Caco-2 (cell line): ENCODE measurements at regions not wholly inside any gene's neighbourhood (a gene's known extent, or its start where the extent isn't known, plus 50 kb on each side); places are given as distances from the start of the nearest gene placed in this dataset.

Source experiments
- BruUV-seq: library from RNA; stranded (reverse); fragments of 400-500 nt; replicated peaks from 2 replicates; lab custom pipeline; 2021; lab: Mats Ljungman, UMichigan
- CTCF ChIA-PET: fragments of 300-600 bp; sonication (Branson Sonifier 250); formaldehyde crosslinking; loops from one replicate; lab custom pipeline; 2022; ENCODE audit warnings: antibody characterized with exemption; lab: Charles Lee
- POLR2A ChIA-PET: fragments of 300-600 bp; sonication (Branson Sonifier 250); formaldehyde crosslinking; loops from one replicate; lab custom pipeline; 2022; ENCODE audit warnings: antibody characterized with exemption; lab: Charles Lee
- DNase-seq, 2 experiments: peaks; one replicate each; pipeline versions ENCODE4 v3.0.0 to v3.0.0-alpha.2; 2020 to 2022
- H3K27me3 ChIP-seq: replicated peaks from 2 replicates; pipeline ENCODE4 v1.6.0; 2011; ENCODE audit warnings: low read length; ENCODE audit not compliant: control insufficient read depth, insufficient read depth
- H3K36me3 ChIP-seq: 2 replicates; pipeline ENCODE4 v1.5.1; 2011; ENCODE audit warnings: low read length; ENCODE audit not compliant: control insufficient read depth, insufficient read depth
- H3K4me1 ChIP-seq: fragments of 250-450 bp; sonication (Bioruptor Pico); 2 replicates; pipeline ENCODE4 v1.5.1; 2020; ENCODE audit warnings: mild to moderate bottlenecking
- H3K4me3 ChIP-seq: 2 replicates; pipeline ENCODE4 v1.5.1; 2011; ENCODE audit warnings: low read depth, mild to moderate bottlenecking, control low read depth, low read length
- H3K9me3 ChIP-seq: fragments of 250-450 bp; sonication (Bioruptor Pico); 2 replicates; pipeline ENCODE4 v1.5.1; 2020; ENCODE audit warnings: mild to moderate bottlenecking, moderate library complexity
- H3K27ac Mint-ChIP-seq: one replicate; pipeline ENCODE4 v1.8.0; 2022; ENCODE audit warnings: mixed read lengths; ENCODE audit not compliant: unreplicated experiment
- H3K27me3 Mint-ChIP-seq: one replicate; pipeline ENCODE4 v1.8.0; 2022; ENCODE audit warnings: mixed read lengths; ENCODE audit not compliant: insufficient read depth, unreplicated experiment
- H3K36me3 Mint-ChIP-seq: one replicate; pipeline ENCODE4 v1.8.0; 2022; ENCODE audit warnings: mild to moderate bottlenecking, mixed read lengths; ENCODE audit not compliant: insufficient read depth, unreplicated experiment
- H3K4me1 Mint-ChIP-seq: one replicate; pipeline ENCODE4 v1.8.0; 2022; ENCODE audit warnings: low read depth, mixed read lengths; ENCODE audit not compliant: unreplicated experiment
- H3K4me3 Mint-ChIP-seq: one replicate; pipeline ENCODE4 v1.8.0; 2022; ENCODE audit warnings: mild to moderate bottlenecking, moderate library complexity, mixed read lengths; ENCODE audit not compliant: unreplicated experiment
- H3K9me3 Mint-ChIP-seq: one replicate; pipeline ENCODE4 v1.8.0; 2022; ENCODE audit warnings: mixed read lengths; ENCODE audit not compliant: unreplicated experiment
- CTCF ChIP-seq, 2 experiments: fragments of 200-600 bp in 1 of 2; IDR thresholded peaks; 1 replicate in 1 of 2; 2 replicates in 1 of 2; pipeline versions ENCODE4 v1.5.1 to v1.8.0; 2011 to 2022; ENCODE audit warnings: antibody characterized with exemption in 1 of 2, control low read depth in 1 of 2, inconsistent platforms in 1 of 2, low read depth in 1 of 2, low read length in 1 of 2, mild to moderate bottlenecking in 1 of 2, moderate library complexity in 1 of 2; ENCODE audit not compliant: insufficient read depth in 1 of 2, severe bottlenecking in 1 of 2, unreplicated experiment in 1 of 2
- intact Hi-C: fragments of 100-400 bp; cut with micrococcal nuclease; formaldehyde crosslinking; loops from one replicate; pipeline ENCODE4 v1.10.0; 2022; ENCODE audit not compliant: unreplicated experiment

GRCh38 chr7:10316488-10316887 is 657.2 kb upstream of the PHF14 start:
- no peak for DNase-seq
- no peak for TF ChIP-seq CTCF (IDR thresholded peaks at IDR 0.05; ENCODE audit: insufficient read depth in 1 of 2, low read depth in 1 of 2, low read length in 1 of 2, severe bottlenecking in 1 of 2, unreplicated experiment in 1 of 2)
- ChIA-PET CTCF (no interaction called here), POLR2A (no interaction called here)
- H3K4me3 Mint-ChIP-seq, result no peak overlapping the region
- Histone ChIP-seq H3K4me1 (no peaks in the 10 kb centered on the region), H3K9me3 (no peaks in the 10 kb centered on the region), H3K36me3 (no peaks in the 10 kb centered on the region), H3K4me3 (no peak overlapping the region), H3K27me3 (no peaks in the 10 kb centered on the region)
- intact Hi-C loops, result no loop called here
- H3K27me3 Mint-ChIP-seq, result no peaks in the 10 kb centered on the region
- no peaks in the 10 kb centered on the region for H3K4me1 Mint-ChIP-seq
- H3K36me3 Mint-ChIP-seq, result no peaks in the 10 kb centered on the region
- no peak overlapping the region for H3K27ac Mint-ChIP-seq
- H3K9me3 Mint-ChIP-seq, result no peaks in the 10 kb centered on the region
- BruUV-seq, result no TSS peak

- no TSS peak for BruUV-seq
- no peaks in the 10 kb centered on the region for H3K27me3 ChIP-seq
- no peaks in the 10 kb centered on the region for H3K9me3 ChIP-seq
- Mint-ChIP-seq H3K27me3 (no peaks in the 10 kb centered on the region), H3K4me3 (no peak overlapping the region), H3K9me3 (no peaks in the 10 kb centered on the region), H3K4me1 (no peaks in the 10 kb centered on the region), H3K36me3 (no peaks in the 10 kb centered on the region), H3K27ac (no peak overlapping the region)
- CTCF ChIA-PET, result no interaction called here
- TF ChIP-seq CTCF (IDR thresholded peaks at IDR 0.05; ENCODE audit: insufficient read depth in 1 of 2, low read depth in 1 of 2, low read length in 1 of 2, severe bottlenecking in 1 of 2, unreplicated experiment in 1 of 2), result no peak
- no peaks in the 10 kb centered on the region for H3K36me3 ChIP-seq
- intact Hi-C loops, result no loop called here
- no peak for DNase-seq
- POLR2A ChIA-PET, result no interaction called here
- H3K4me3 ChIP-seq, result no peak overlapping the region
- no peaks in the 10 kb centered on the region for H3K4me1 ChIP-seq
These were observed 648.3 kb upstream of the PHF14 start for GRCh38 chr7:10325395-10325794.

GRCh38 chr7:10343108-10343507 is 630.6 kb upstream of the PHF14 start:
- Histone ChIP-seq H3K9me3 (no peaks in the 10 kb centered on the region), H3K4me1 (no peaks in the 10 kb centered on the region), H3K27me3 (no peaks in the 10 kb centered on the region), H3K36me3 (no peaks in the 10 kb centered on the region), H3K4me3 (no peak overlapping the region)
- H3K4me3 Mint-ChIP-seq, result no peak overlapping the region
- no peak for TF ChIP-seq CTCF (IDR thresholded peaks at IDR 0.05; ENCODE audit: insufficient read depth in 1 of 2, low read depth in 1 of 2, low read length in 1 of 2, severe bottlenecking in 1 of 2, unreplicated experiment in 1 of 2)
- no peaks in the 10 kb centered on the region for H3K27me3 Mint-ChIP-seq
- no peaks in the 10 kb centered on the region for H3K9me3 Mint-ChIP-seq
- H3K27ac Mint-ChIP-seq, result no peak overlapping the region
- no peaks in the 10 kb centered on the region for H3K36me3 Mint-ChIP-seq
- CTCF ChIA-PET, result no interaction called here
- POLR2A ChIA-PET, result no interaction called here
- no TSS peak for BruUV-seq
- intact Hi-C loops, result no loop called here
- no peaks in the 10 kb centered on the region for H3K4me1 Mint-ChIP-seq
- DNase-seq, result no peak
